Tibial artery (tissue), 4 donors: ENCODE measurements at regions not wholly inside any gene's neighbourhood (a gene's known extent, or its start where the extent isn't known, plus 50 kb on each side); places are given as distances from the start of the nearest gene placed in this dataset.
"Not testable (repeated sequence)": the region's sequence is repeated elsewhere in the genome, so short reads cannot be mapped to it uniquely, and the experiment has no call there.

Source experiments
- DNase-seq, 2 donors: peaks; one replicate each; pipeline ENCODE4 v3.0.0-alpha.2; 2019
- H3K27ac ChIP-seq, 2 donors: fragments of 200-600 bp; sonication (generic) in 1 of 2; 1 replicate in 1 of 2; 2 replicates in 1 of 2; pipeline ENCODE4 v1.5.1; 2018 to 2019; ENCODE audit warnings: mild to moderate bottlenecking in 1 of 2
- H3K27me3 ChIP-seq, 2 donors: fragments of 200-600 bp; sonication (generic) in 1 of 2; one replicate each; pipeline versions ENCODE4 v1.5.1 to v1.6.0; 2016 to 2019
- H3K36me3 ChIP-seq, 3 donors: fragments of 200-600 bp; sonication (generic) in 2 of 3; one replicate each; pipeline ENCODE4 v1.5.1; 2016 to 2019; ENCODE audit warnings: mild to moderate bottlenecking in 2 of 3
- H3K4me1 ChIP-seq, 4 donors: fragments of 200-600 bp; sonication (generic) in 2 of 4; 1 replicate in 3 of 4; 2 replicates in 1 of 4; pipeline ENCODE4 v1.5.1; 2016 to 2019
- H3K4me3 ChIP-seq, 2 donors: fragments of 200-600 bp; sonication (generic) in 1 of 2; 1 replicate in 1 of 2; 2 replicates in 1 of 2; pipeline ENCODE4 v1.5.1; 2018 to 2019; ENCODE audit warnings: mild to moderate bottlenecking in 2 of 2
- H3K9me3 ChIP-seq, 3 donors: fragments of 200-600 bp; sonication (generic) in 1 of 3; one replicate each; pipeline ENCODE4 v1.5.1; 2016 to 2019
- intact Hi-C: fragments of 100-400 bp; cut with DNase I; formaldehyde crosslinking; loops from one replicate; pipeline ENCODE4 v1.15.0; 2023; ENCODE audit warnings: low total_unique reads
- TF ChIP-seq, protein P1 (sequence below), 2 experiments: fragments of 200-600 bp in 1 of 2; fragments of 450-650 bp in 1 of 2; IDR thresholded peaks; one replicate each; pipeline ENCODE4 v1.5.1; 2017 to 2019; ENCODE audit warnings: antibody characterized with exemption in 2 of 2, mild to moderate bottlenecking in 1 of 2, moderate library complexity in 1 of 2

DNA sequence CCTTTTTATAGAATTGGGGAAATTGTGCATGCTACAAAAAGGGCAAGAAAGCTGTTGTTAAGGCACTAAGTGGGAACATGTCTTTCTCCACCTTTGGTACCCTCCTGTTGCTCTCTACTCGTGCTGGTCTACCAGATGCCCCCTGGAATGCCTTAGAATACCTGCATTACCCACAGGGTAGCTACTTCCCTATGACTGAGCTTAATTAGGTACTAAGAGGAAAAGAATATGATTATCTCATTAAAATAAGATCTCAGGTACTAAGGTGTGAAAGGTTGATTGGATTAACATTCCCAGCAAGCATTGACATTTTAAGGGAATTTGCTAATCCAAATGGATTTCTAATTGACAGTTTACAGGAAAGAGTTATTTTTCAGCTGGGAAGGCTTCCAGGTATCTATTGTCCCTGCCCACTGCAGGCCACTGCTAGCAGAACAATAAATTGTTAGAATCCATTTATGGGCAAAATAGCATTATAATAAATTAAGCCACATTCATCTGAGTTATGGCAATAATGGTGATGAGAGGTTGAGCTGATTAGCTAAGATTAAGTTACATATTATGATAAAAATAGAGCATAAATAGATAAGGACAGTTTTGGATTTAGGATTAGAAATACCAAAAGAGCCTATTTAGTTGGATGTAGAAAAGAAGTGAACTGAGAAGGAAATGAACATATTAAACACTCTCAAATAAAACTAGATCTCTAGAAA is 67.8 kb upstream of the GRIP1 start:
- Histone ChIP-seq H3K27me3 (no peaks in the 10 kb centered on the region), H3K27ac (no peak overlapping the region), H3K4me3 (no peak overlapping the region), H3K36me3 (no peaks in the 10 kb centered on the region), H3K4me1 (no peaks in the 10 kb centered on the region), H3K9me3 (no peaks in the 10 kb centered on the region)
- TF ChIP-seq, protein P1, sequence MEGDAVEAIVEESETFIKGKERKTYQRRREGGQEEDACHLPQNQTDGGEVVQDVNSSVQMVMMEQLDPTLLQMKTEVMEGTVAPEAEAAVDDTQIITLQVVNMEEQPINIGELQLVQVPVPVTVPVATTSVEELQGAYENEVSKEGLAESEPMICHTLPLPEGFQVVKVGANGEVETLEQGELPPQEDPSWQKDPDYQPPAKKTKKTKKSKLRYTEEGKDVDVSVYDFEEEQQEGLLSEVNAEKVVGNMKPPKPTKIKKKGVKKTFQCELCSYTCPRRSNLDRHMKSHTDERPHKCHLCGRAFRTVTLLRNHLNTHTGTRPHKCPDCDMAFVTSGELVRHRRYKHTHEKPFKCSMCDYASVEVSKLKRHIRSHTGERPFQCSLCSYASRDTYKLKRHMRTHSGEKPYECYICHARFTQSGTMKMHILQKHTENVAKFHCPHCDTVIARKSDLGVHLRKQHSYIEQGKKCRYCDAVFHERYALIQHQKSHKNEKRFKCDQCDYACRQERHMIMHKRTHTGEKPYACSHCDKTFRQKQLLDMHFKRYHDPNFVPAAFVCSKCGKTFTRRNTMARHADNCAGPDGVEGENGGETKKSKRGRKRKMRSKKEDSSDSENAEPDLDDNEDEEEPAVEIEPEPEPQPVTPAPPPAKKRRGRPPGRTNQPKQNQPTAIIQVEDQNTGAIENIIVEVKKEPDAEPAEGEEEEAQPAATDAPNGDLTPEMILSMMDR (IDR thresholded peaks at IDR 0.05) = no peak
- intact Hi-C loops = no loop called here
- DNase-seq = no peak

DNA sequence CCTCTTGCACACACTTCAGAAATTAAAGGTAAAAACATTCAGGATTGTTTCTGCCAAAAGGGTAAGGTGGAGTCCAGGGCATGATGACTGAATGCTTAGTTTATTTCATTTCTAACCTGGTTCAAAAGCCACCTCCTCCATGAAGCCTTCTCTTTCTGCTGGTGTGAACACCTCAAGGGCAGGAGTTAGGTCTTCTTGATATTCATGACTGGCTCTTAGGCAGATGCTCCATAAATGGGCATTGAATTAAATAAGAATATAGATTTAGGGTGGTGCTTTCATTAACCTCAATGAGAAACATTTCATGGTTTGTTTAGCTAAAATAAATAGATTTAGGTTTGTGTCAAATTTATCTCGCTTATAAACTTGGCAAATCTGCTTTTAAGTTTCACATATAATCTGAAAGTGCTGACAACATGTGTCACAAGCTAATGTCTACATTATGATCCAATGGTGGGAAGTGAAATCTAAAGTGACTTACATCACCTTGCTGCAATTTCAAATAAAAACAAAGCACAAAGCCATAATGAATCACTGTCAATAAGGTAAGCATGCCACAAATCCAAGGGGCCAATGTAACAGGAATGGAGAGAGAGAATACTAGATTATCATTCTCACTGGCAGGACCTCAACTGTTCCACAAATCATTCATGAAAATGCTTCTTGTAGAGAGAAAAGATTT is 72.7 kb upstream of the GRIP1 start:
- DNase-seq = no peak
- TF ChIP-seq, protein P1 (IDR thresholded peaks at IDR 0.05) = no peak
- Histone ChIP-seq H3K27ac (no peak overlapping the region), H3K36me3 (no peaks in the 10 kb centered on the region), H3K9me3 (no peaks in the 10 kb centered on the region), H3K4me1 (no peaks in the 10 kb centered on the region), H3K27me3 (no peaks in the 10 kb centered on the region), H3K4me3 (no peak overlapping the region)
- intact Hi-C loops = no loop called here

DNA sequence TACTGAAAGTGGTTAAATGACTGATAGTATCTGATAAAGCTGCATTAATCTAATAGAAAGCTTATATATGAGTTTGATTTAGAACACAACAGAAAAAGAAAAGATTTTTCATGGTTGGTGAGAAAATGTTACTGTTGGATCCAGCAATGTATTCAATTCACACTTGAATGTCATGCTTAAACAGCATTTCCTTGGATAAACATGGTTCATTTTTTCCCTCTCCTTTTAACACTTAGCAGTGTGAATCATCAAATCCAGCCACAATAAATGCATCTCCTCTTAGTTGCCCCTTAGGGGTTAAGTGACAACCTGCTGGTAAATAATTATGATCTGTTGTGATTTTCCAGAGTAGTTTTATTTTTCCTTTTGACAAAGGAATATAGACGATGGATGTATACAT is 74.9 kb upstream of the GRIP1 start:
- intact Hi-C loops = no loop called here
- H3K9me3 ChIP-seq = no peaks in the 10 kb centered on the region
- TF ChIP-seq, protein P1 (IDR thresholded peaks at IDR 0.05) = no peak
- H3K27me3 ChIP-seq = no peaks in the 10 kb centered on the region
- H3K4me3 ChIP-seq = no peak overlapping the region
- H3K27ac ChIP-seq = no peak overlapping the region
- H3K4me1 ChIP-seq = no peaks in the 10 kb centered on the region
- no peak for DNase-seq
- no peaks in the 10 kb centered on the region for H3K36me3 ChIP-seq

DNA sequence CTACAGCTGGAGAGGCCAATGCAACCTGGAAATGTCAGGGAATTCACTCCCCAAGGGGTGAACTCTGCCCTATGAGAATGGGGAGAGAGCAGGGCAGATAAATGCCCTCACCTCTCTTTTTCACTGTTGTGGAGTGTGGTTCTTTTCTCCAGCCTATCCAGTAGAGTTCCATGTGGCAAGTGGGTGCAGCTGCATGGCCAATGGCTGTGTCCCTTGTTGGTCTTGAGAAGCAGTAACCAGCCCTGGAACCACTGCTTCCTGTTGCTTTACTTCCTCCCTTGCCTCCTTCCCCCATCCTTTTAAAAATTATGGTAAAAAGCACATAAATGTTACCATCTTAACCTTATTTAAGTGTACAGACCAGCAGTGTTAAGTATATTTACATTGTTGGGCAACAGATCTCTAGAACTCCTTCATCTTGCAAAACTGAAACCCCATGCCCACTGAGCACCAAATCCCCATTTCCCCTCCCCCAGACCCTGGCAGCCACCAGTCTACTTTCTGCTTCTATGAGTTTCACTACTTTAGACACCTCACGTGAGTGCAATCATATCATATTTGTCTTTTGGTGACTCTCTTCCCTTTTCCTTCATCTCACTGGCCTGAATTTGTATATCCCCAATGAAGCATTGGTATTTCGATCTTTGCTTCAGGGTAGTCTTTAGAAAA is 77.0 kb upstream of the GRIP1 start:
- Histone ChIP-seq H3K9me3 (no peaks in the 10 kb centered on the region), H3K27ac (no peak overlapping the region), H3K36me3 (no peaks in the 10 kb centered on the region), H3K4me1 (no peaks in the 10 kb centered on the region), H3K27me3 (no peaks in the 10 kb centered on the region), H3K4me3 (no peak overlapping the region)
- no peak for DNase-seq
- intact Hi-C loops = no loop called here
- TF ChIP-seq, protein P1 (IDR thresholded peaks at IDR 0.05) = no peak

DNA sequence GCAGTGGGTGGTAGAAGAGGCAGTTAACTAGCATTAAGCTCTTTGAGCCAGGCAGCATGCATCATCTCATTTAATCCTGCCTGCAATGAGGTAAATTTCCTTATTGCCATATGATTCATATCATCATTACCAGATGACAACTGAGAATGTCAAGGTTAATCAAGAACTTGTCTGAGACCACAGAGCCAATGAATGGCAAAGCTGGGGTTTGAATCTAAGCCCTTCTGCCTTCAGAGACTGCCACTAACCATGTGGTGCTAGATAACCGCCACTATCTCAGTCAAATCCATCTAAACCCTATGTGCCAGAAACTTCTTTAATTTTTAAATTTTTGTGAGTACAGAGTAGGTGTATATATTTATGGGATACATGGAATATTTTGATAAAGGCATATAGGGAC is 77.8 kb upstream of the GRIP1 start:
- DNase-seq = no peak
- Histone ChIP-seq H3K4me3 (no peak overlapping the region), H3K36me3 (no peaks in the 10 kb centered on the region), H3K27me3 (no peaks in the 10 kb centered on the region), H3K4me1 (no peaks in the 10 kb centered on the region), H3K27ac (no peak overlapping the region), H3K9me3 (no peaks in the 10 kb centered on the region)
- intact Hi-C loops = no loop called here
- TF ChIP-seq, protein P1 (IDR thresholded peaks at IDR 0.05) = no peak

DNA sequence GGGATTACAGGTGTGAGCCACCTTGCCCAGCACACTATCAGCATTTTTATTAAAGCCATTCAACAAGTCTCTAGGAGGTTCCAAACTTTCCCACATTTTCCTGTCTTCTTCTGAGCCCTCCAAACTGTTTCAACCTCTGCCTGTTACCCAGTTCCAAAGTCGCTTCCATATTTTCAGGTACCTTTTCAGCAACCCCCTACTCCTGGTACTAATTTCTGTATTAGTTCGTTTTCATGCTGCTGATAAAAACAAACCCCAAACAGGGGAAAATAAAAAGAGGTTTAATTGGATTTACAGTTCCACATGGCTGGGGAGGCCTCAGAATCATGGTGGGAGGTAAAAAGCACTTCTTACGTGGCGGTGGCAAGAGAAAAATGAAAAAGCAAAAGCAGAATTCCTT is 81.2 kb upstream of the GRIP1 start:
- H3K4me3 ChIP-seq, H3K27ac ChIP-seq, H3K4me1 ChIP-seq, H3K36me3 ChIP-seq, DNase-seq, H3K27me3 ChIP-seq, intact Hi-C loops, H3K9me3 ChIP-seq: not testable (repeated sequence)
